SK-N-SH treated with all-trans-retinoic acid at 6 μM for 48 hours (cell line): ENCODE measurements at regions not wholly inside any gene's neighbourhood (a gene's known extent, or its start where the extent isn't known, plus 50 kb on each side); places are given as distances from the start of the nearest gene placed in this dataset.

Experiments used
- ESRRG ChIP-seq: fragments of 250-450 bp; sonication (Bioruptor Pico); IDR thresholded peaks from 2 replicates; pipeline ENCODE4 v1.6.1; 2021; ENCODE audit warnings: mild to moderate bottlenecking
- GLIS3 ChIP-seq: fragments of 250-450 bp; sonication (Bioruptor Pico); IDR thresholded peaks from 2 replicates; pipeline ENCODE4 v1.5.0; 2020; ENCODE audit warnings: mild to moderate bottlenecking, moderate library complexity
- ISL1 ChIP-seq: fragments of 250-450 bp; sonication (Bioruptor Pico); IDR thresholded peaks from 2 replicates; pipeline ENCODE4 v2.1.2; 2022; ENCODE audit warnings: mild to moderate bottlenecking, moderate library complexity
- PPARA ChIP-seq: fragments of 250-450 bp; sonication (Bioruptor Pico); IDR thresholded peaks from 2 replicates; pipeline ENCODE4 v1.5.0; 2020; ENCODE audit warnings: mild to moderate bottlenecking, borderline replicate concordance
- TOX ChIP-seq: fragments of 250-450 bp; sonication (Bioruptor Pico); IDR thresholded peaks from 2 replicates; pipeline ENCODE4 v1.8.0; 2021; ENCODE audit warnings: mild to moderate bottlenecking, moderate library complexity, borderline replicate concordance
- TSHZ2 ChIP-seq: fragments of 250-450 bp; sonication (Bioruptor Pico); IDR thresholded peaks from 2 replicates; pipeline ENCODE4 v1.5.0; 2020; ENCODE audit warnings: mild to moderate bottlenecking, moderate library complexity
- ZFP3 ChIP-seq: fragments of 250-450 bp; sonication (Bioruptor Pico); IDR thresholded peaks from 2 replicates; pipeline ENCODE4 v1.5.0; 2020; ENCODE audit warnings: mild to moderate bottlenecking, moderate library complexity
- ZFP30 ChIP-seq: fragments of 450-650 bp; formaldehyde crosslinking; IDR thresholded peaks from 2 replicates; pipeline ENCODE4 v1.5.0; 2022; ENCODE audit warnings: mild to moderate bottlenecking, moderate library complexity
- ZNF70 ChIP-seq: fragments of 450-650 bp; formaldehyde crosslinking; IDR thresholded peaks from 2 replicates; pipeline ENCODE4 v1.5.0; 2020; ENCODE audit warnings: mild to moderate bottlenecking, moderate library complexity
- TF ChIP-seq, protein P1 (sequence below): fragments of 250-450 bp; sonication (Bioruptor Pico); IDR thresholded peaks from 2 replicates; pipeline ENCODE4 v1.8.0; 2020; ENCODE audit warnings: mild to moderate bottlenecking, moderate library complexity, borderline replicate concordance
- TF ChIP-seq, protein P2 (sequence below): fragments of 250-450 bp; sonication (Bioruptor Pico); IDR thresholded peaks from 2 replicates; pipeline ENCODE4 v1.5.1; 2021; ENCODE audit warnings: mild to moderate bottlenecking, moderate library complexity
- TF ChIP-seq, protein P3 (sequence below): fragments of 250-450 bp; sonication (Bioruptor Pico); IDR thresholded peaks from 2 replicates; pipeline ENCODE4 v1.5.1; 2020; ENCODE audit warnings: low read depth, mild to moderate bottlenecking, moderate library complexity

DNA sequence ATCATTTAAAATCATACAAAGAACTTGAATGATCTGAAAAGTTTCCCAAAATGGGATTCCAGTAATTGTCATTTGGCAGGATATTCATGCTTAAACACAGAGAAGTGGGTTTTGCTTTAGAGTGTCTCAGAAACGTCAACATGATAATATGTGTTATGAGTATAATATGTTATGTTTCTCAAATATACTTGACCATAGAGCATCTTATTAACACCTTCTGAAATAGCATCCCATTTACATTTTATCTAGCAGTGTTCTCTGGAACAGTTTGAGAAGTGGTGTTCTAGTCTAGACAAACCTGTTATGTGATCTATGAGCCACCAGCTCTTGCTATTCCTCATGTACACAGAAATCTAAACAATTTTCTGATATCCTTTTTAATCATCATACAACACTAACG lies 588.8 kb upstream of the PBX1 start:
- TF ChIP-seq, protein P1, sequence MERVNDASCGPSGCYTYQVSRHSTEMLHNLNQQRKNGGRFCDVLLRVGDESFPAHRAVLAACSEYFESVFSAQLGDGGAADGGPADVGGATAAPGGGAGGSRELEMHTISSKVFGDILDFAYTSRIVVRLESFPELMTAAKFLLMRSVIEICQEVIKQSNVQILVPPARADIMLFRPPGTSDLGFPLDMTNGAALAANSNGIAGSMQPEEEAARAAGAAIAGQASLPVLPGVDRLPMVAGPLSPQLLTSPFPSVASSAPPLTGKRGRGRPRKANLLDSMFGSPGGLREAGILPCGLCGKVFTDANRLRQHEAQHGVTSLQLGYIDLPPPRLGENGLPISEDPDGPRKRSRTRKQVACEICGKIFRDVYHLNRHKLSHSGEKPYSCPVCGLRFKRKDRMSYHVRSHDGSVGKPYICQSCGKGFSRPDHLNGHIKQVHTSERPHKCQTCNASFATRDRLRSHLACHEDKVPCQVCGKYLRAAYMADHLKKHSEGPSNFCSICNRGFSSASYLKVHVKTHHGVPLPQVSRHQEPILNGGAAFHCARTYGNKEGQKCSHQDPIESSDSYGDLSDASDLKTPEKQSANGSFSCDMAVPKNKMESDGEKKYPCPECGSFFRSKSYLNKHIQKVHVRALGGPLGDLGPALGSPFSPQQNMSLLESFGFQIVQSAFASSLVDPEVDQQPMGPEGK (CRISPR knock-in tag) = no peak
- TF ChIP-seq, protein P2, sequence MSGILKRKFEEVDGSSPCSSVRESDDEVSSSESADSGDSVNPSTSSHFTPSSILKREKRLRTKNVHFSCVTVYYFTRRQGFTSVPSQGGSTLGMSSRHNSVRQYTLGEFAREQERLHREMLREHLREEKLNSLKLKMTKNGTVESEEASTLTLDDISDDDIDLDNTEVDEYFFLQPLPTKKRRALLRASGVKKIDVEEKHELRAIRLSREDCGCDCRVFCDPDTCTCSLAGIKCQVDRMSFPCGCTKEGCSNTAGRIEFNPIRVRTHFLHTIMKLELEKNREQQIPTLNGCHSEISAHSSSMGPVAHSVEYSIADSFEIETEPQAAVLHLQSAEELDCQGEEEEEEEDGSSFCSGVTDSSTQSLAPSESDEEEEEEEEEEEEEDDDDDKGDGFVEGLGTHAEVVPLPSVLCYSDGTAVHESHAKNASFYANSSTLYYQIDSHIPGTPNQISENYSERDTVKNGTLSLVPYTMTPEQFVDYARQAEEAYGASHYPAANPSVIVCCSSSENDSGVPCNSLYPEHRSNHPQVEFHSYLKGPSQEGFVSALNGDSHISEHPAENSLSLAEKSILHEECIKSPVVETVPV = no peak
- TF ChIP-seq ISL1 (CRISPR knock-in tag) (no peak), TOX (no peak), PPARA (CRISPR knock-in tag) (no peak), ESRRG (CRISPR knock-in tag) (no peak), GLIS3 (no peak), ZNF70 (CRISPR knock-in tag) (no peak), ZFP3 (no peak), TSHZ2 (CRISPR knock-in tag) (no peak), ZFP30 (no peak)
- TF ChIP-seq, protein P3, sequence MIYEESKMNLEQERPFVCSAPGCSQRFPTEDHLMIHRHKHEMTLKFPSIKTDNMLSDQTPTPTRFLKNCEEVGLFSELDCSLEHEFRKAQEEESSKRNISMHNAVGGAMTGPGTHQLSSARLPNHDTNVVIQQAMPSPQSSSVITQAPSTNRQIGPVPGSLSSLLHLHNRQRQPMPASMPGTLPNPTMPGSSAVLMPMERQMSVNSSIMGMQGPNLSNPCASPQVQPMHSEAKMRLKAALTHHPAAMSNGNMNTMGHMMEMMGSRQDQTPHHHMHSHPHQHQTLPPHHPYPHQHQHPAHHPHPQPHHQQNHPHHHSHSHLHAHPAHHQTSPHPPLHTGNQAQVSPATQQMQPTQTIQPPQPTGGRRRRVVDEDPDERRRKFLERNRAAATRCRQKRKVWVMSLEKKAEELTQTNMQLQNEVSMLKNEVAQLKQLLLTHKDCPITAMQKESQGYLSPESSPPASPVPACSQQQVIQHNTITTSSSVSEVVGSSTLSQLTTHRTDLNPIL (CRISPR knock-in tag) = no peak
